SJCRH30 (cell line): ENCODE measurements at regions not wholly inside any gene's neighbourhood (a gene's known extent, or its start where the extent isn't known, plus 50 kb on each side); places are given as distances from the start of the nearest gene placed in this dataset.

ENCODE experiments used
- DNase-seq, 2 experiments: peaks; one replicate each; pipeline ENCODE4 v3.0.0-alpha.2; 2015 to 2020
- H3K27ac ChIP-seq: fragments of 250-450 bp; sonication (Bioruptor Pico); 2 replicates; pipeline ENCODE4 v1.5.1; 2020; ENCODE audit warnings: mild to moderate bottlenecking, moderate library complexity
- H3K27me3 ChIP-seq: fragments of 250-450 bp; sonication (Bioruptor Pico); 2 replicates; pipeline ENCODE4 v1.5.1; 2020; ENCODE audit warnings: mild to moderate bottlenecking, moderate library complexity
- H3K36me3 ChIP-seq: fragments of 250-450 bp; sonication (Bioruptor Pico); 2 replicates; pipeline ENCODE4 v1.5.1; 2020; ENCODE audit warnings: mild to moderate bottlenecking, moderate library complexity
- H3K4me1 ChIP-seq: fragments of 250-450 bp; sonication (Bioruptor Pico); 2 replicates; pipeline ENCODE4 v1.5.1; 2020; ENCODE audit warnings: mild to moderate bottlenecking, moderate library complexity
- H3K4me3 ChIP-seq: fragments of 250-450 bp; sonication (Bioruptor Pico); 2 replicates; pipeline ENCODE4 v1.5.1; 2020; ENCODE audit warnings: mild to moderate bottlenecking, moderate library complexity
- H3K9me3 ChIP-seq: fragments of 250-450 bp; sonication (Bioruptor Pico); replicated peaks from 2 replicates; pipeline ENCODE4 v1.5.1; 2020; ENCODE audit warnings: mild to moderate bottlenecking, moderate library complexity

- Histone ChIP-seq H3K4me1 (no peaks in the 10 kb centered on the region), H3K27me3 (0 out of 2 replicates have a peak, but pooled peaks cover 4% of the 10 kb centered on the region), H3K27ac (no peak overlapping the region), H3K4me3 (no peak overlapping the region), H3K36me3 (no peaks in the 10 kb centered on the region), H3K9me3 (no peaks in the 10 kb centered on the region)
- no peak for DNase-seq
Measured at GRCh38 chr1:72521659-72522058, 239.3 kb upstream of the NEGR1 start.

GRCh38 chr1:72516826-72517225, 234.5 kb upstream of the NEGR1 start:
- Histone ChIP-seq H3K4me1 (no peaks in the 10 kb centered on the region; the same call in 1 of the 2 replicates), H3K36me3 (no peaks in the 10 kb centered on the region), H3K27ac (no peak overlapping the region), H3K27me3 (0 out of 2 replicates have a peak, but pooled peaks cover 4% of the 10 kb centered on the region), H3K4me3 (no peak overlapping the region), H3K9me3 (no peaks in the 10 kb centered on the region)
- DNase-seq: no peak

- H3K4me1 ChIP-seq: no peaks in the 10 kb centered on the region; the same call in 1 of the 2 replicates
- no peak overlapping the region for H3K4me3 ChIP-seq
- DNase-seq: no peak
- 0 out of 2 replicates have a peak, but pooled peaks cover 4% of the 10 kb centered on the region for H3K27me3 ChIP-seq
- H3K9me3 ChIP-seq: no peaks in the 10 kb centered on the region
- no peak overlapping the region for H3K27ac ChIP-seq
- H3K36me3 ChIP-seq: no peaks in the 10 kb centered on the region
Measured at GRCh38 chr1:72516264-72516663, 233.9 kb upstream of the NEGR1 start.

- Histone ChIP-seq H3K27me3 (no peaks in the 10 kb centered on the region), H3K36me3 (no peaks in the 10 kb centered on the region), H3K27ac (no peak overlapping the region), H3K4me1 (no peaks in the 10 kb centered on the region), H3K4me3 (no peak overlapping the region), H3K9me3 (no peaks in the 10 kb centered on the region)
- DNase-seq: no peak
Measured at GRCh38 chr1:72498371-72498770, 216.0 kb upstream of the NEGR1 start.

GRCh38 chr1:72489801-72490200, 207.5 kb upstream of the NEGR1 start:
- Histone ChIP-seq H3K4me1 (no peaks in the 10 kb centered on the region), H3K9me3 (no peaks in the 10 kb centered on the region), H3K36me3 (no peaks in the 10 kb centered on the region), H3K27ac (no peak overlapping the region), H3K27me3 (no peaks in the 10 kb centered on the region), H3K4me3 (no peak overlapping the region)
- no peak for DNase-seq

- no peak overlapping the region for H3K27ac ChIP-seq
- DNase-seq: no peak
- H3K4me1 ChIP-seq: no peaks in the 10 kb centered on the region
- no peak overlapping the region for H3K4me3 ChIP-seq
- H3K36me3 ChIP-seq: no peaks in the 10 kb centered on the region
- no peaks in the 10 kb centered on the region for H3K27me3 ChIP-seq
- no peaks in the 10 kb centered on the region for H3K9me3 ChIP-seq
Measured at GRCh38 chr1:72485801-72486200, 203.5 kb upstream of the NEGR1 start.

- Histone ChIP-seq H3K4me3 (no peak overlapping the region), H3K27ac (no peak overlapping the region), H3K9me3 (no peaks in the 10 kb centered on the region), H3K27me3 (no peaks in the 10 kb centered on the region), H3K4me1 (no peaks in the 10 kb centered on the region), H3K36me3 (no peaks in the 10 kb centered on the region)
- no peak for DNase-seq
Measured at GRCh38 chr1:72483846-72484357, 201.6 kb upstream of the NEGR1 start.

- Histone ChIP-seq H3K4me1 (no peaks in the 10 kb centered on the region), H3K4me3 (no peak overlapping the region), H3K27ac (no peak overlapping the region), H3K36me3 (no peaks in the 10 kb centered on the region; the same call in 1 of the 2 replicates), H3K9me3 (no peaks in the 10 kb centered on the region), H3K27me3 (no peaks in the 10 kb centered on the region)
- DNase-seq: no peak
Measured at GRCh38 chr1:72482736-72483413, 200.5 kb upstream of the NEGR1 start.

GRCh38 chr1:72481420-72481970, 199.2 kb upstream of the NEGR1 start:
- Histone ChIP-seq H3K4me1 (no peaks in the 10 kb centered on the region), H3K36me3 (no peaks in the 10 kb centered on the region; the same call in 1 of the 2 replicates), H3K27ac (no peak overlapping the region), H3K9me3 (no peaks in the 10 kb centered on the region; the same call in 1 of the 2 replicates), H3K4me3 (no peak overlapping the region), H3K27me3 (peaks cover 1% of the 10 kb centered on the region; the same call in 1 of the 2 replicates)
- no peak for DNase-seq

GRCh38 chr1:72466376-72466775, 184.0 kb upstream of the NEGR1 start:
- no peaks in the 10 kb centered on the region for H3K4me1 ChIP-seq
- no peak for DNase-seq
- no peaks in the 10 kb centered on the region for H3K36me3 ChIP-seq
- H3K4me3 ChIP-seq: no peak overlapping the region
- no peaks in the 10 kb centered on the region for H3K27me3 ChIP-seq
- H3K9me3 ChIP-seq: no peaks in the 10 kb centered on the region
- H3K27ac ChIP-seq: no peak overlapping the region

GRCh38 chr1:72462186-72462905, 180.0 kb upstream of the NEGR1 start:
- no peak for DNase-seq
- no peaks in the 10 kb centered on the region for H3K27me3 ChIP-seq
- H3K36me3 ChIP-seq: no peaks in the 10 kb centered on the region
- no peaks in the 10 kb centered on the region for H3K9me3 ChIP-seq
- no peaks in the 10 kb centered on the region for H3K4me1 ChIP-seq
- H3K27ac ChIP-seq: no peak overlapping the region
- H3K4me3 ChIP-seq: no peak overlapping the region

- Histone ChIP-seq H3K4me1 (no peaks in the 10 kb centered on the region), H3K36me3 (no peaks in the 10 kb centered on the region), H3K4me3 (no peak overlapping the region), H3K27ac (no peak overlapping the region), H3K9me3 (no peaks in the 10 kb centered on the region), H3K27me3 (no peaks in the 10 kb centered on the region)
- no peak for DNase-seq
Measured at GRCh38 chr1:72442262-72442661, 159.9 kb upstream of the NEGR1 start.

- H3K4me1 ChIP-seq: peaks cover 15% of the 10 kb centered on the region
- no peak overlapping the region for H3K27ac ChIP-seq
- DNase-seq: no peak
Measured at GRCh38 chr1:72439036-72439435, 156.7 kb upstream of the NEGR1 start.

GRCh38 chr1:72438270-72438669, 155.9 kb upstream of the NEGR1 start:
- Histone ChIP-seq H3K9me3 (no peaks in the 10 kb centered on the region), H3K4me3 (no peak overlapping the region), H3K27me3 (no peaks in the 10 kb centered on the region), H3K36me3 (no peaks in the 10 kb centered on the region), H3K4me1 (peaks cover 19% of the 10 kb centered on the region), H3K27ac (no peak overlapping the region)
- DNase-seq: no peak

More at GRCh38 chr1:72439036-72439435, 156.7 kb upstream of the NEGR1 start:
- Histone ChIP-seq H3K9me3 (no peaks in the 10 kb centered on the region), H3K36me3 (no peaks in the 10 kb centered on the region), H3K4me3 (no peak overlapping the region), H3K27me3 (no peaks in the 10 kb centered on the region)

GRCh38 chr1:72435025-72435424, 152.7 kb upstream of the NEGR1 start:
- no peaks in the 10 kb centered on the region for H3K36me3 ChIP-seq
- H3K27ac ChIP-seq: peak overlapping the region; percentile 53
- no peaks in the 10 kb centered on the region for H3K27me3 ChIP-seq
- peak; percentile 54 to 73 for DNase-seq
- peaks cover 19% of the 10 kb centered on the region for H3K4me1 ChIP-seq
- H3K9me3 ChIP-seq: no peaks in the 10 kb centered on the region
- no peak overlapping the region for H3K4me3 ChIP-seq
